ENCODE measurements at regions not wholly inside any gene's neighbourhood (a gene's known extent, or its start where the extent isn't known, plus 50 kb on each side); places are given as distances from the start of the nearest gene placed in this dataset.

GRCh38 chr6:155684416-155685196 is 229.0 kb upstream of the NOX3 start:
- Mint-ChIP-seq H3K36me3 (ENCODE audit: low read depth) (no peaks in the 10 kb centered on the region), H3K4me1 (peaks cover 12% of the 10 kb centered on the region), H3K27me3 (ENCODE audit: low read depth) (no peaks in the 10 kb centered on the region), H3K4me3 (no peak overlapping the region), H3K9me3 (no peaks in the 10 kb centered on the region), H3K27ac (ENCODE audit: unreplicated experiment) (no peak overlapping the region)
- no peak for TF ChIP-seq CTCF (conservative IDR thresholded peaks at IDR 0.05)
- no peak for DNase-seq (ENCODE audit: low read depth, low spot score)

GRCh38 chr6:155678361-155678760 is 222.7 kb upstream of the NOX3 start:
- Mint-ChIP-seq H3K27ac (ENCODE audit: unreplicated experiment) (no peak overlapping the region), H3K4me3 (no peak overlapping the region), H3K9me3 (no peaks in the 10 kb centered on the region), H3K36me3 (ENCODE audit: low read depth) (no peaks in the 10 kb centered on the region), H3K27me3 (ENCODE audit: low read depth) (no peaks in the 10 kb centered on the region), H3K4me1 (no peaks in the 10 kb centered on the region)
- DNase-seq (ENCODE audit: low read depth, low spot score): no peak
- no peak for TF ChIP-seq CTCF (conservative IDR thresholded peaks at IDR 0.05)

GRCh38 chr6:155676346-155676745 is 220.7 kb upstream of the NOX3 start:
- no peak overlapping the region for H3K4me3 Mint-ChIP-seq
- no peaks in the 10 kb centered on the region for H3K9me3 Mint-ChIP-seq
- H3K36me3 Mint-ChIP-seq (ENCODE audit: low read depth): no peaks in the 10 kb centered on the region
- H3K27me3 Mint-ChIP-seq (ENCODE audit: low read depth): no peaks in the 10 kb centered on the region
- TF ChIP-seq CTCF (conservative IDR thresholded peaks at IDR 0.05): no peak
- DNase-seq (ENCODE audit: low read depth, low spot score): no peak
- H3K4me1 Mint-ChIP-seq: no peaks in the 10 kb centered on the region
- no peak overlapping the region for H3K27ac Mint-ChIP-seq (ENCODE audit: unreplicated experiment)

GRCh38 chr6:155670655-155671054 is 215.0 kb upstream of the NOX3 start:
- H3K9me3 Mint-ChIP-seq: peaks cover 7% of the 10 kb centered on the region
- H3K4me1 Mint-ChIP-seq: peaks cover 9% of the 10 kb centered on the region
- no peak for DNase-seq (ENCODE audit: low read depth, low spot score)
- TF ChIP-seq CTCF (conservative IDR thresholded peaks at IDR 0.05): no peak
- no peaks in the 10 kb centered on the region for H3K27me3 Mint-ChIP-seq (ENCODE audit: low read depth)
- no peak overlapping the region for H3K4me3 Mint-ChIP-seq
- peak overlapping the region; percentile 15 for H3K27ac Mint-ChIP-seq (ENCODE audit: unreplicated experiment)
- H3K36me3 Mint-ChIP-seq (ENCODE audit: low read depth): no peaks in the 10 kb centered on the region

- DNase-seq (ENCODE audit: low read depth, low spot score): no peak
- no peak for TF ChIP-seq CTCF (conservative IDR thresholded peaks at IDR 0.05)
- Mint-ChIP-seq H3K9me3 (peaks cover 5% of the 10 kb centered on the region), H3K4me3 (no peak overlapping the region), H3K27ac (ENCODE audit: unreplicated experiment) (no peak overlapping the region), H3K4me1 (no peaks in the 10 kb centered on the region), H3K36me3 (ENCODE audit: low read depth) (no peaks in the 10 kb centered on the region), H3K27me3 (ENCODE audit: low read depth) (no peaks in the 10 kb centered on the region)
These were observed 204.8 kb upstream of the NOX3 start for GRCh38 chr6:155660251-155660977.
